ENCODE measurements at regions not wholly inside any gene's neighbourhood (a gene's known extent, or its start where the extent isn't known, plus 50 kb on each side); places are given as distances from the start of the nearest gene placed in this dataset.

DNA sequence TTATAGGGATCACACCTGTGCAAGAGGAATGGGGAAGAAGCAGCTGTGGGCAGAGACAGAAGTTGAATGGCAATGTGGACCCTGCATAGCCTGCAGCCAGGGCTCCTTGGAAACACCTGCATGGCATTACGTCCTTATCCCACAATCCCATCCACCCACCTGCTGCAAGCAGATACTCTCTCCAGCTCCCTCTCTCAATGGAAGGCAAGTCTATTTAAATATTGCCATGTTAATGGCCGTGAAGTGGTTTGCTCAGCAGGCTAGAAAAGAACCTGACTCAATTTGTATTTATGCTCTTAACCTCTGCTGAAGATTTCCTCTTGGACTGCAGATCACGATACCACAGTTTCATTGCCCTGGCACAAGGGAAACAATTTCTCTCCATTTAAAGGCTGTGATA lies 417.0 kb downstream of the TYW1 start:
- TF ChIP-seq, protein P1, sequence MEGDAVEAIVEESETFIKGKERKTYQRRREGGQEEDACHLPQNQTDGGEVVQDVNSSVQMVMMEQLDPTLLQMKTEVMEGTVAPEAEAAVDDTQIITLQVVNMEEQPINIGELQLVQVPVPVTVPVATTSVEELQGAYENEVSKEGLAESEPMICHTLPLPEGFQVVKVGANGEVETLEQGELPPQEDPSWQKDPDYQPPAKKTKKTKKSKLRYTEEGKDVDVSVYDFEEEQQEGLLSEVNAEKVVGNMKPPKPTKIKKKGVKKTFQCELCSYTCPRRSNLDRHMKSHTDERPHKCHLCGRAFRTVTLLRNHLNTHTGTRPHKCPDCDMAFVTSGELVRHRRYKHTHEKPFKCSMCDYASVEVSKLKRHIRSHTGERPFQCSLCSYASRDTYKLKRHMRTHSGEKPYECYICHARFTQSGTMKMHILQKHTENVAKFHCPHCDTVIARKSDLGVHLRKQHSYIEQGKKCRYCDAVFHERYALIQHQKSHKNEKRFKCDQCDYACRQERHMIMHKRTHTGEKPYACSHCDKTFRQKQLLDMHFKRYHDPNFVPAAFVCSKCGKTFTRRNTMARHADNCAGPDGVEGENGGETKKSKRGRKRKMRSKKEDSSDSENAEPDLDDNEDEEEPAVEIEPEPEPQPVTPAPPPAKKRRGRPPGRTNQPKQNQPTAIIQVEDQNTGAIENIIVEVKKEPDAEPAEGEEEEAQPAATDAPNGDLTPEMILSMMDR (IDR thresholded peaks at IDR 0.05) = no peak
- TF ChIP-seq POLR2A (IDR thresholded peaks at IDR 0.05) = no peak
